Uterus (tissue), 2 donors: ENCODE measurements at regions not wholly inside any gene's neighbourhood (a gene's known extent, or its start where the extent isn't known, plus 50 kb on each side); places are given as distances from the start of the nearest gene placed in this dataset.

Experiments used
- CTCF ChIP-seq, 4 experiments: fragments of 200-600 bp in 2 of 4; fragments of 450-650 bp in 2 of 4; sonication (generic) in 2 of 4; IDR thresholded peaks; one replicate each; pipeline ENCODE4 v1.5.1; 2016 to 2019; ENCODE audit warnings: antibody characterized with exemption in 4 of 4, mild to moderate bottlenecking in 2 of 4, moderate library complexity in 1 of 4
- POLR2A ChIP-seq, 2 donors: fragments of 450-650 bp; IDR thresholded peaks; one replicate each; pipeline ENCODE4 v1.6.1; 2016; ENCODE audit warnings: antibody characterized with exemption in 2 of 2, mild to moderate bottlenecking in 1 of 2, moderate library complexity in 1 of 2

GRCh38 chr12:75561921-75562320 is 50.5 kb upstream of the KRR1 start:
- TF ChIP-seq CTCF (IDR thresholded peaks at IDR 0.05), result no peak
- no peak for TF ChIP-seq POLR2A (IDR thresholded peaks at IDR 0.05)
